Gastroesophageal sphincter (tissue), 3 donors: ENCODE measurements at regions not wholly inside any gene's neighbourhood (a gene's known extent, or its start where the extent isn't known, plus 50 kb on each side); places are given as distances from the start of the nearest gene placed in this dataset.

Experiments
- EP300 ChIP-seq: sonication (generic); formaldehyde crosslinking; IDR thresholded peaks from one replicate; pipeline ENCODE4 v1.6.1; 2017; ENCODE audit warnings: antibody characterized with exemption, mild to moderate bottlenecking
- POLR2A ChIP-seq, 2 donors: fragments of 450-650 bp; IDR thresholded peaks; one replicate each; pipeline ENCODE4 v1.6.1; 2017; ENCODE audit warnings: antibody characterized with exemption in 2 of 2, mild to moderate bottlenecking in 2 of 2, moderate library complexity in 1 of 2
- POLR2AphosphoS5 ChIP-seq: sonication (generic); formaldehyde crosslinking; IDR thresholded peaks from one replicate; pipeline ENCODE4 v1.6.1; 2017; ENCODE audit warnings: antibody characterized with exemption
- TF ChIP-seq, protein P1 (sequence below), 4 experiments: fragments of 200-600 bp in 2 of 4; fragments of 450-650 bp in 2 of 4; sonication (generic) in 1 of 4; IDR thresholded peaks; one replicate each; pipeline ENCODE4 v1.5.1; 2017 to 2019; ENCODE audit warnings: antibody characterized with exemption in 4 of 4, mild to moderate bottlenecking in 2 of 4, moderate library complexity in 2 of 4

DNA sequence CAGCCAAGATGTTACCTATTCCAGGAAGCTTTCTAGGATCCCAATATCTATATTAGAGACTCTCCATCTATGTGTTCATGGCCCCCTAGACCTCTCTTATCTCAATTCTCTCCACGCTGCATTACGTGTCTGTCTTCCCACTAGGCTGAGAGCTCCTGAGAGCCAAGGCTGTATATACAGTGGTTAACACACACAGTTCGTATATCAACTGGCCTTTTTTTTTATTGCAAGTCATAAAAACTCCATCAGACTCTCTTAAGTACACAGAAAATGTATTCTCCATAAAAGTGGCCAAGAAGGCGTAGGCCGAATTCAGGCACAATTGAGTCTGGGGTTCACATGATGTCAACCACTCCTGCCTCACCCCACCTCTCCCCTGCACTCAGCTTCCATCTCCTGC lies 115.9 kb downstream of the TRIM29 start:
- no peak for TF ChIP-seq POLR2A (IDR thresholded peaks at IDR 0.05)
- TF ChIP-seq, protein P1, sequence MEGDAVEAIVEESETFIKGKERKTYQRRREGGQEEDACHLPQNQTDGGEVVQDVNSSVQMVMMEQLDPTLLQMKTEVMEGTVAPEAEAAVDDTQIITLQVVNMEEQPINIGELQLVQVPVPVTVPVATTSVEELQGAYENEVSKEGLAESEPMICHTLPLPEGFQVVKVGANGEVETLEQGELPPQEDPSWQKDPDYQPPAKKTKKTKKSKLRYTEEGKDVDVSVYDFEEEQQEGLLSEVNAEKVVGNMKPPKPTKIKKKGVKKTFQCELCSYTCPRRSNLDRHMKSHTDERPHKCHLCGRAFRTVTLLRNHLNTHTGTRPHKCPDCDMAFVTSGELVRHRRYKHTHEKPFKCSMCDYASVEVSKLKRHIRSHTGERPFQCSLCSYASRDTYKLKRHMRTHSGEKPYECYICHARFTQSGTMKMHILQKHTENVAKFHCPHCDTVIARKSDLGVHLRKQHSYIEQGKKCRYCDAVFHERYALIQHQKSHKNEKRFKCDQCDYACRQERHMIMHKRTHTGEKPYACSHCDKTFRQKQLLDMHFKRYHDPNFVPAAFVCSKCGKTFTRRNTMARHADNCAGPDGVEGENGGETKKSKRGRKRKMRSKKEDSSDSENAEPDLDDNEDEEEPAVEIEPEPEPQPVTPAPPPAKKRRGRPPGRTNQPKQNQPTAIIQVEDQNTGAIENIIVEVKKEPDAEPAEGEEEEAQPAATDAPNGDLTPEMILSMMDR (IDR thresholded peaks at IDR 0.05): no peak
- no peak for TF ChIP-seq EP300
- TF ChIP-seq POLR2AphosphoS5: no peak
